Activated CD4-positive, CD25-positive, alpha-beta regulatory T cell treated with anti-CD3 and anti-CD28 coated beads, Interleukin-2, amount 50 U/mL, for 24 hours (primary cell): ENCODE measurements at regions not wholly inside any gene's neighbourhood (a gene's known extent, or its start where the extent isn't known, plus 50 kb on each side); places are given as distances from the start of the nearest gene placed in this dataset.
"Not testable (repeated sequence)": the region's sequence is repeated elsewhere in the genome, so short reads cannot be mapped to it uniquely, and the experiment has no call there.

Experiments
- ATAC-seq, 2 donors: fragments of 150-1000 bp; cut with Tn5 transposase; one replicate each; pipeline ENCODE4 v1.10.0; 2021; ENCODE audit warnings: mild to moderate bottlenecking in 1 of 2, moderate library complexity in 1 of 2

GRCh38 chr5:174498575-174498974, 225.8 kb upstream of the MSX2 start:
- not testable (repeated sequence) for ATAC-seq

- no peak for ATAC-seq
Measured at GRCh38 chr5:174500636-174501035, 223.7 kb upstream of the MSX2 start.

GRCh38 chr5:174501461-174502069, 222.8 kb upstream of the MSX2 start:
- ATAC-seq = no peak

- ATAC-seq = no peak
Measured at GRCh38 chr5:174503086-174503460, 221.3 kb upstream of the MSX2 start.

GRCh38 chr5:174503461-174504265, 220.7 kb upstream of the MSX2 start:
- ATAC-seq = no peak

- ATAC-seq = no peak
Measured at GRCh38 chr5:174504266-174504726, 220.1 kb upstream of the MSX2 start.

GRCh38 chr5:174505621-174506020, 218.8 kb upstream of the MSX2 start:
- no peak for ATAC-seq

- not testable (repeated sequence) for ATAC-seq
Measured at GRCh38 chr5:174510782-174511453, 213.5 kb upstream of the MSX2 start.

GRCh38 chr5:174511714-174512253, 212.6 kb upstream of the MSX2 start:
- no peak for ATAC-seq

- ATAC-seq = no peak
Measured at GRCh38 chr5:174514325-174514724, 210.1 kb upstream of the MSX2 start.

- ATAC-seq = no peak
Measured at GRCh38 chr5:174514983-174515394, 209.4 kb upstream of the MSX2 start.

GRCh38 chr5:174516741-174517140, 207.6 kb upstream of the MSX2 start:
- ATAC-seq = no peak

GRCh38 chr5:174518512-174518911, 205.9 kb upstream of the MSX2 start:
- no peak for ATAC-seq

- no peak for ATAC-seq
Measured at GRCh38 chr5:174520420-174521396, 203.7 kb upstream of the MSX2 start.

GRCh38 chr5:174521449-174521848, 202.9 kb upstream of the MSX2 start:
- ATAC-seq = no peak

GRCh38 chr5:174522480-174523260, 201.7 kb upstream of the MSX2 start:
- no peak for ATAC-seq

- ATAC-seq = no peak
Measured at GRCh38 chr5:174523311-174524071, 200.9 kb upstream of the MSX2 start.

- no peak for ATAC-seq
Measured at GRCh38 chr5:174524351-174524750, 200.0 kb upstream of the MSX2 start.

GRCh38 chr5:174526177-174526576, 198.2 kb upstream of the MSX2 start:
- ATAC-seq = no peak

GRCh38 chr5:174527916-174528540, 196.4 kb upstream of the MSX2 start:
- ATAC-seq = no peak
